NCI-H146 treated with DMSO at 0.1 percent for 48 hours (cell line): ENCODE measurements at regions not wholly inside any gene's neighbourhood (a gene's known extent, or its start where the extent isn't known, plus 50 kb on each side); places are given as distances from the start of the nearest gene placed in this dataset.

ENCODE experiments used
- DNase-seq: peaks from one replicate; lab custom pipeline; 2025; ENCODE audit not compliant: unreplicated experiment; lab: John Stamatoyannopoulos, UW

DNA sequence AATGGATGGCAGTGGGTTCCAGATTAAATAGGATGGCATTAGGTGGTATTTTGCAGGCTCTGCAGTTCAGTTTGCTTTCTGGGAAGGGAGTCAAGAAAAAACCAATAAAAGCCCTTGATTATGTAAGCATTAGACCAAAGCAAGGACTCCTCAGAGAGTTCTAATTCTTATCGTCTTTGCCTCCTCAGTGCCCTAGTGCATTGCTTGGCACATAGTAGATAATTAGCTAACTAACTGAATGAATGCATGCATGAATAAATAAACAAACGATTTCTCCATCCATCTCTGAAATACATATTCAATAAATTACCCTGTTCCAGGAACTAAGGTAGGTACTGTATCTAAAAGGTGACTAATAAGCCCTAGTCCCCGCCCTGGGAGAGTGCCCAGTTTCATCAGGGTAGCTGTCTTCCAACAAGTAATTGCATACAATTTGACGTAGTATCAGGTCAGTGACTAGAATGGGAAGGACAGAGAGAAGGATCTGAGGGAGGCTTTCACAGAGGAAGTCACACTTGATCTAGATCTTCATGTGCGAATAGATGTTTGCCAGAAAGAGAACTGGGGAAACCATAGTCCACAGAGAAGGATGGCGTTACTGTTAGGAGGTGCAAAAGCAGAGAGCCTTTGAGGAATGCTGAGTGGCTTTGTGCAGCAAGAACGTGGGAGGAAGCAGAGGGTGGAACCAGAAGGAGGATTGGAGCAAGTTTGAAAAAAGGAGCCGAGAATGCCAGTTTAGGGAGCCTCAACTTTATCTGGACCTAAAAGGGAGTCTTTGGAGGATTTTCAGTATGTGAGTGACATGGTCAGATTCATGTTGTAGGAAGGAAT, 111.4 kb downstream of the TBX19 start:
- DNase-seq = no peak

DNA sequence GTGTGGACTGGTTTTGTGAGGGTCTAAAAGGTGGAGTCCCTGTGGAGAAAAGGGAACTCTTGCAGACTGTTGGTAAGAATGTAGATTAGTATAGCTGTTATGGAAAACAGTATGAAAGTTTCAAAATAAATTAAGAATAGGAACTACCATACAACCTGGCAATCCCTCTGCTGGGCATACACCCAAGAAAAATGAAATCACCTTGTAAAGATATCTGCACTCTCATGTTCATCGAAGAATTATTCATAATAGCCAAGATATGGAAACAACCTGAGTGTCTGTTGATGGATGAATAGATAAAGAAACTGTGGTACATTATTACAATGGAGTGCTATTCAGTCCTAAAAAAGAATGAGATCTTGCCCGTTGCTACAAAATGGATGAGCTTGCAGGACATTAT, 109.6 kb downstream of the TBX19 start:
- no peak for DNase-seq

DNA sequence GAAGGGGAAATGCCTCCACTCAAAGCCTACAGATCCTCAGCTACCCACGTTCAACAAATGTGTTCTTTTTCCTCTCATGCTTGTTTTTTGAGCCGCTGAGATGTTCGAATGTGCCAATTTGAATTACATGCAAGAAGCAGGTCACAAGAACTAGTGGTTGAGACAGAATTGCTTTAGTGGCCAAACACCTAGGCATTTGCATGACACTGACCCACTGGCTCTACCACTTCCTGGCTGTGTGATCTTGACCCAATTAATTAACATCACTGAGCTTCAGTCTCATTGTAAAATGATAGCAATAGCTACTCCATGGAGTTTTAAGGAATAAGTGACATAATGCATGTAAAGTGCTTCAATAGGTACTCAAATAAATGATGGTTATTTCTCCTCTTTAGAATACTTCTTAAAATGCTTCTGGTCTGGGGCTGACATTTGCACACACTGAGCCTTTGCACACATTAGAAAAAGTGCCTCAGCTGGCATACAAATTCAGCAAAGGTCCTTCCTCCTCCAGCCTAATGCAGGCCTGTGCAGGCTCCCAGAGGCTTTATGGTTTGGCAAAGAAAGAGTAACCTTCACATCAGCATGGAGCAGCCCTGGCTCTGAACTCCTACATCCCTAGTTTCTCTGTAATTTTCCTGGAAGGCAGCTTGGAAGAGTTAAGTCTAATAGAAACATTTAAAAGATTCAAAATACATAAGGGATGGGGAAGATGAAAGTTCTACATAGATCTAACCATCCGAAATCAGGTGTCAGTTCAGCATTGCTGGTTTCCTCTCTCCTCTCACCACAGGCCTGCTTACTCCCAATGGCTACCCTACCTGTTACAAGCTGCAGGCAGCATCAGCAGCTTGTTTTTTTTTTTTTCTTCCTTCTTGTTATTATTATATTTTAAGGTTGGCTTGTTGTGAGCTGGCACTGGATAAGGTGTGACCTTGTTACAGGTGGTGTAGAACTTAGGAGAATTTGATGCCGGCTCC, 107.4 kb downstream of the TBX19 start:
- no peak for DNase-seq

DNA sequence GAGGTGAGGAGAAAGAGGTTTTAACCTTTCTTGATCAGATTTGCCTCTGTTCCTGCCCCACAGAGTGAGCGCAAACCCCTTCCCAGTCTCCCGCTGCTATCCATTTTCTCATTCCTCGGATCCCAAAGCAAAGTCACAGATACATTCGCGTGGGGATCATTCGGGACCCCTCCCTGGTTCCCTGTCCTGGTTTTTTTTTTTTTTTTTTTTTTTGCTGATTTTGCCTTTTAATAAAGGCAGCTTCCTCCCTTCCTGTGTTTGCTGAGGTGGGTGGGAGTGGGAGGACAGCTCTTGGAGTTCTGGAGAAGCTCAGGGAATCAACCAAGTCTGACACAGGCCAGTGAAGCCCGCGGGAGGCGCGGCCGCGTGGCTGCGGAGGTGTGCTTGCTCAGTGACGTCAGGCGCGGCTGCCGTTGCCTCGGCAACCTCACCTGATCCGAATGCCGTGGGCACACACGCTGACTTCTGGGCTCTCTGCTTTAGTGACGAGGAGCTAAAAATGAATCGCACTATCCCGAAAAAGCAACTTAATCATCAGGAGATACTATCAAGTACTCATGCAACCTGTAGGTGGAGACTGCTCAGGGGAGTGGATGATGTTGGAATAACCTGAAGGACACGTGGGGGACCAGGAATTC, 106.4 kb downstream of the TBX19 start:
- DNase-seq = no peak

DNA sequence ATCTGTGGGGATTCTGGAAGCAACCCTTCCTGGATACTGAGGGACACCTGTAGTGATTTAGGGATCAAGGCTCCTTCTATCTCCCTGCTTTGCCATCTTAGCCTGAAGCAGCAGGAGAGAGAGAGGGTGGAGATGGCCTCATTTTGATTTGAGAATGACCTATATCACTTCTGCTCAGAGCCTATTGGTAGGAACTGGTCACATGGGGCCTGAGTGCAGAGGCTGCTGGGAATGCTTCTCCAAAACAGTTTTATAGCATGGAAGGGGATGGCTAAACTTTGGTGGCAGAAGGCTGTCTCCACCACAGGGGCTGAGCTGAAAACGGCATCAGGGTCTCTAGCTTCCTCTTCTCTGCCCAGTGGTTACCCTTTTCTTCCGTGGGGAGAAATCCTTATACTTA, 105.8 kb downstream of the TBX19 start:
- DNase-seq = no peak

DNA sequence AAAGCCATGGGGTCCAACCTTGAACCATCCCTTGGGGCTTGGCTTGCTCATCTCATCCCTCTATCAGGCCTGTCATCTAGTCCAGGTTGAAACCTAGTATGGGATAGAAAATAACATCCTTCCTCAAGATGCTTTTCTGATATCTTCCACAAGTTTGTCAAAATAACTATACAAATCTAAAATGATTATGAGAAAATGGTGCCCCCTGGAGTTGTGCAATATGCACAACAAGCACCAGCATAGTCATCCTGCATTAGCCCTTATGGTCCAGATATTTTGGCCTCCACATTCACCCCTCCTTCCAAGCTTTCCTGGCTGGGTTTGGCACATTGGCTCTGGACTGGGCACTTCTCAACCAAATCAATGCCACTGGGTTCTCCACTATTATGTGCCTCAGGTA, 101.2 kb downstream of the TBX19 start:
- DNase-seq = no peak

DNA sequence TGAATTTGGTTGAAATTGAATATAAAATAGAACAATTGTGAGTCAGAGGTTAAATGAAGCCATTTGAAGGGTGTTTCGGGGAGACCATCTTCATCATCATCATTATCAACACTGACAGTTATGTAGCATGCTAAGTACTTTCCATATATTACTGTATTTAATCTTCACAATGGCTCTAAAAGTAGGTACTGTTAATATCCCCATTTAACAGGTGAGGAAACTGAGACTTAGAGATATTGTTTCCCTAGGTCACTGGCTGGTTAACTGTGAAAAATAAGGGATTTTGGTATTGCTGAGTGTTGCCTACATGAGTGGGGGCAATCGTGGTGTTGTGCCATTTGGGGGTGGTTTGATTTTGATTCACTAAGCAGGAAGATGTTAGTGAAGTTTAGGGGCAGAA, 100.3 kb downstream of the TBX19 start:
- no peak for DNase-seq

DNA sequence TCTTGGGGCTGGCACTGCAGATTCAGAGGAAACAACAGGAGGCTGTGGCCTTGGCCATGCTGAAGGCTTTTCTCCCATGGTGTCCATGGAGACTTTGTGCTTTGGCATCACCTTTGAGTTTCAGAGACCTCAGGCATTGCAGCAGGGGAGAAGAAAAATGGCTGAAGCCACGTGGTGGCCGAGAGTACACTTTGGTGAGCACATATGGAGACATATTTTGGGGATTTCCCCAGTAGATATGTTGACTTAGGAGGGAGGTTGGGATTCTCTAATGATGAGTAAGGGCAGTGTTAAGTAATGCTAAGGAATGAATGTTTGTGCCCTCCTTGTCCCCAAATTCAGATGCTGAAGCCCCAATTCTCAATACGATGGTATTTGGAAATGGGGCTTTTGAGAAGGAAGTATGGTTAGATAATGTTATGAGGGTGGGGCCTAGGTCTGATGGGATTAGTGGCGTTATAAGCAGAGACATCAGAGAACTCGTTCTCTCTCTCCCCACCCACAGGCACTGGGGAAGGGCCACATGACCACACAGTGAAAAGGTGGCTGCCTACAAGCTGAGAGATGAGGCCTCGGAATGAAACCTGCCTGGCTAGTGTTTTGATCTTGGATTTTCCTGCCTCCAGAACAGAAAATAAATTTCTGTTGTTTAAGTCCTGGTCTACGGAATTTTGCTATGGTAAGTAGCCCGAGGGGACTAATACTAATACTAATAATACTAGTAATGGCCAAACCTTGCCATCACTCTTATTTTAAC, 98.6 kb downstream of the TBX19 start:
- no peak for DNase-seq

DNA sequence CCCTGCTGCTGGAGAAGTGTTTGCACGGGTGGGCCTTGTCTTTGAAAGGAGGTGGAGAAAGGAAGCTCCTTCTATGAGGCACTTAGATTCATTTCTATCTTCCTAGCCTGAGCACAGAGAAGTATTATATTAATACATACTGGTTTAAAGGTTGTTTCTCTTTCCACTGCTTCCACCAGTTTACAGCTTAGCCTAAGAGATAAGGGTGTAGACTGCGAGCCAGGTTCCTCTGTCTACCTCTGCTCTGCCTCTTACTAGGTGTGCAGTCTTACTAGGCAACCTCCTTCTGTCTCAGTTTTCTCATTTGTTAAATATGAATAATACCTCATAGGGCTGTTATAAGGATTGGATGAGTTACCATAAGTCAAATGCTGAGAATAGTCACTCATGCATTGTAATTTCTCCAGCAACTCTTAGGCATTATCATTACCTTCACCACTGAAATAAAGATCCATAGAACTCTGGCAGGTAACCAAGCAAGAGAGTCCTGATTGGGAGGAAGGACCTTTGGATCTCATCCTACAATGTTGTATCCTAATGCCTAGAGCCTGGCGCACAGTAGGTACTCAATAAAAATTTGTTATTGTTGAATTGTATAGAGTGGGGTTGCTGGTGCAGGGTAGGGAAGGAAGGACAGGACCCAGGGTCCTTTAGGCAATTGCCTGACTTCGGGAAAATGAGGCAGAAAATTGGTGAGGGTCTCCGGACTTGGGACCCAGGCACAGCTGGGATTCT, 95.1 kb downstream of the TBX19 start:
- no peak for DNase-seq

DNA sequence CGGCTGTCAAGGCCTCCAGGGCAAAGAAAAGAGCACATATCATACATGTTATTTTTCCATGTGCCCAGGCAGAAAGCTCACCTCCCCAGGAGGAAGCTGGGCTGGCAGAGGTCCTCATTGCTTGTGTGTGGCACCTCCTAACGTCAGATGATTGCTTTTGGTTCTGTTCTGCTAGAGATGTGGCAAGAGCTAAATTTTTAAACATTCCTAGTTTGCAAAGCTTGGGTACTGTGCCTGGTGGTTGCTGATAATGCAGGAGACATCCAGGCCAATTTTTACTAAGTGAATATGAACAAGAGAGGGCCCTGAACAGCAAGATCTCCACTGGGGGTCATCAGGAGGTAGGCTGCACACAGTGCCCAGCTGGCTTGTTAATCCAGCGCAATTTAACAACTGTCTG, 93.9 kb downstream of the TBX19 start:
- no peak for DNase-seq

DNA sequence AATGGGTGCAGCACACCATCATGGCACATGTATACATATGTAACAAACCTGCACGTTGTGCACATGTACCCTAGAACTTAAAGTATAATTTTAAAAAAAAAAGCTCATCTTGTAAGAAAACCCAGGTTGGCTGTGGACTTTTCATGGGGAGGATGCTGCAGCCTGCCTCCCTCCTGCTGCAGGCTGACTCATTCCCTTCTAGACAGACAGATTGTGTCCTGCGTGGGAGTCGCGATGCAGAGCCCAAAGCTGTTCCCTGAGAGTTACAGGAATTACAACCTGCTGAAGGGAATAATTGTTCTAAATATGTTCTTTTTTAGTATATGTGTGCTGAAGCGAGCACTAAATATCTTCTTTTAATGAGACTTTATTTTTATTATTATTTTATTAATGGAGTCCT, 93.2 kb downstream of the TBX19 start:
- DNase-seq = no peak

DNA sequence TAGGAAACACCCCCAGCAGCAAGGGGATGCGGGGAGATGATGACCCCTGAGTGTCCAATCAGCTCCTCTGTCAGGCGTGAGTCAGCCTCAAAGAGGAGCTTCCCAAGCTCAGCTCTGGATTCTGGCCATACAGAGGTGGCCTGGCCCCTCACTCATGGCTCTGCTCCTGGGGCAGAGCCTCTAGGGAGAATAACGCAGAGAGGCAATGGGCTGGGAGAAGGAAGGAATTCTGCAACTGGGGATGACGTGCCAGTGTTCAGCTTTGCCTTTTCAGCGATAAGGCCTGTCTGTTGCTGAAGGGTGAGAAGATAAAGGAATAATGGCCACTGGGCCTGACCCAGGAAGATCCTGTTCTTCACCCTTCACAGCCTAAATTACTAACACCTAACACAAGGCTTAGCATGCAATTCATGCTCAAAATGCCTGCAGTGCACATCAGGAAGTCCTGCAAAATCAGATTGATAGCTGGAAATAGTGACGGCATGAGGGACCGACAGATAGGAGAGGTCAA, 92.2 kb downstream of the TBX19 start:
- DNase-seq = no peak

DNA sequence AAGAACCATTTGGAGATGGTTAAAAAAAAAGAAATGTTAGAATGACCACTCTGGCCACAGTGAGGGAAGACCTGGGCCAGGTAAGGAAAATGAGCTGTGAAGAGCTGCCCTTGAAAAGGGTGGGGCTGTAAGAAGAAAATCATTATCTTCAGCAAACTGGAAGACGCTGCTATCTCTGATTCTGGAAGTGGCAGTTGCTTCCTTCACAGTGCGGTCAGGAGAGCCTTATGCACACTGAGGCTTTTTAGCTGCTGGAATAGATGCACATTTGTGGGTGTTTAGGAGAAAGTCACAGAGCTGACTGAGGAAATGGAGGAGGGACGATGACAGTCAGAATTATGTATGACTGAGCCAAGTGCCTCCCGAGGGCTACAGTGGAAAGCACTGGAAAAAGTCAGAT, 91.6 kb downstream of the TBX19 start:
- no peak for DNase-seq

DNA sequence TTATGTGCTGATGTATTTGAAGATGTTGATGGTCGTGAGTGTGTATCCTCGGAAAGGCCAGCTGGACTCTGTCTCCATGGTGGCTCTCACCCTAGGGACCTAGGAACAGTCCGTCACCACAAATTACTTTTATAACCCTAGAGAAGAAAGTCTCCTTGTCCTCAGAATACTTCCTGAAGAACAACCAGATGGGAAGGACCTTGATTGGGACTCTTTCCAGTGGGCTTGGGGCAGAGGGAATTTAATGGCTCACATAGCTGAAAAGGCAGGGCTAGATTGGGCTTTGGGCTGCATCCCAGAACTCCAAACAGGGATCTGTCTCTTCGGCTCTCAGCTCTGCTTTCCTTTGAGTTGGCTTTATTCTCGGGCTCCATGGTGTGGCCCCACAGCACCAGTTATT, 90.8 kb downstream of the TBX19 start:
- DNase-seq = no peak

DNA sequence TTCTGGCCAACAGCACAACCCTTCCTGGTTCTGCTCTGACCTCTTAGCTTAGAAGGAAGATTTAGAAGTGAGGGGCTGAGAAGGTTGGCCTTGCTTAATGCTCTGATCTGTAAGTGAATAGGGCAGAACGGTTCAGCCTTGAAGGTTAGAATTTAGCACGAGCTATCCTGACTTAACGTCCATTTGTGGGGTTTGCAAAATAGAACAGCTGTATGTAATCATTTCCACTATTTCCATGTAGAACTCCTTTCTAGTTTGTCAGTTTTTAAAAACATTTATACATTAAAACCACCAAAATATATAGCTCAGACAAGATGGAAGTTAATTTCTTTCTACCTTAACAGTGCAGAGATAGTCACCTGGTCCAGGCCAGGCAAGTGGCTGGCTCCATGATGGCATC, 89.9 kb downstream of the TBX19 start:
- DNase-seq = no peak

DNA sequence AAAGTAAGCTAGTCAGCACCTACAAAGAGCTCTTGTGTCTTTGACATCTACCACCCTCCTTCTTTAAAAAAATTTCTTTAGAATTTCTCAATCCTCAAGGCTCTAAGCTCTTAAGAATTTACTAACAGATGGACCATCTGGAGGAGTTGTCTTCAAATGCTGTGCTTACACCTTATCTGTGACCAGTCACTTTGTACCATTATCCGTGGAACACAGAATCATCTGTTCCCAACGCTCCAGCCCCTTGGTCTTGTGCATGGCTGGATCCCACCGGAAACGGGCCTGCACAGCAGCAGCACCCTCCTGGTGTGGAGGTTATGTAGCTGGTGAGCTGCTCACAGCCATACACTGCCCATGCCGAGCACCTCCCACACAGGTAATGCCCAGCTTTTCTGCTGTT, 89.0 kb downstream of the TBX19 start:
- no peak for DNase-seq

DNA sequence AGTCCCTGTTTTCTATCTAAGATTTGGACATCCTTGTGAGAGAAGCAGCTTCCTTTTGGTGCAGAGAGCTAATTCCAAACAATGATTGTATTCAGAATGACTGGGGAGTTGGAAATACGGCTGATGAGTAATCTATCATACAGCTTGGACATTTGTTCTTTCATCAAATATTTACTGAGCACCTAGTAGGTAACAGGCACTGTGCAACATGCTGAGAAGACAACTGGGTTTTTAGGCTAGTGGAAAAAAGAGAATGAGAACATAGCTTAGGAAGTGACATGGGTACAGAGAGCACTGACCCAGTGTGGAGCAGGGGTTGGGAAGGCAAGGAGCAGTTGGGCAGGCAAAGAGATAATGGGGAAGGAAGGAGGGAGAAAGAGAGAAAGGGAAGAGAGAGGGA, 87.5 kb downstream of the TBX19 start:
- no peak for DNase-seq

DNA sequence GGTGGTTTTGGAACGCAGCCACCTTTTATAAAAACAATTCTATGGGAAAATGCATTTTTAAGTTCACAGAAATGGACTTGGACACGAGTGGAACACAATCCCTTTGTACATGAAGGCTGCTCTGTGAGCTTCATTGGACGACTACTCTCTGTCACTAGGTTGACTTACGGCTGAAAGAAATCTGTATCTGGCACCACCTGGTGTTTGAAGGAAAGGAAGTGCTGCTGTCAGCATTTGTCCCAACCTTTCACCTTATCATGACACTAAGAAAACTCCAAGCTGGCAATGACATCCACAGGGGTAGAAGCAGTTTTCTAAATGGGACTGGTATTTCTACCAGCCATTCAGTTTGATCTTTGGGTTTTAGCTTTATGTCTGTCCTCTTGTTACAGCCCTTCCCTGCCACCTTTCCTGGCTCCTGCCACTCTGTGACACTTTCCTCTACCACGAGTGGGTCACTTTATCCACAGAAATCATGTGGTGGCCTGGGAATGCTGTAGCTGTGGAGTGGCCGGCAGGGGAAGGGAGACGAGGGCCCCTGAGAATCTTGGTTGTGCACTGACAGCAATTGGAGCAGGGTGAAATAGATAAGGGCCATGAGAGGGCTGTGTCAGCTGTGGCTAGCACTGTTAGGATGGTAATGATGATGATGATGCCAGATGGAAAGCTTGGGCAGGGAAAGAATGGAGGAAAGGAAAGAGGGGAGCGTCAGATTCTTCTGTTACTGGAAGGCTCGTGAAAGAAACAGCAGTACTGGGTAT, 85.2 kb downstream of the TBX19 start:
- DNase-seq = no peak
